T-helper 2 cell treated with Interferon-gamma antibody and Interleukin-4, amounts not matched to agents 5 μg/mL and 100 μg/mL, for 36 hours (primary cell): ENCODE measurements at regions not wholly inside any gene's neighbourhood (a gene's known extent, or its start where the extent isn't known, plus 50 kb on each side); places are given as distances from the start of the nearest gene placed in this dataset.

ENCODE experiments used
- DNase-seq: peaks from one replicate; pipeline ENCODE4 v3.0.0; 2021; ENCODE audit warnings: low spot score
- H3K27ac Mint-ChIP-seq: one replicate; pipeline ENCODE4 v1.8.0; 2021; ENCODE audit warnings: mild to moderate bottlenecking, mixed read lengths
- H3K27me3 Mint-ChIP-seq: one replicate; pipeline ENCODE4 v1.8.0; 2021; ENCODE audit warnings: low read depth, mixed read lengths
- H3K36me3 Mint-ChIP-seq: one replicate; pipeline ENCODE4 v1.8.0; 2021; ENCODE audit warnings: low read depth, mixed read lengths
- H3K4me1 Mint-ChIP-seq: one replicate; pipeline ENCODE4 v1.8.0; 2021; ENCODE audit warnings: low read depth, mixed read lengths
- H3K4me3 Mint-ChIP-seq: one replicate; pipeline ENCODE4 v1.8.0; 2022; ENCODE audit warnings: mild to moderate bottlenecking, moderate library complexity, mixed read lengths
- H3K9me3 Mint-ChIP-seq: one replicate; pipeline ENCODE4 v1.8.0; 2021; ENCODE audit warnings: mixed read lengths

- Mint-ChIP-seq H3K27me3 (no peaks in the 10 kb centered on the region), H3K4me3 (no peak overlapping the region), H3K9me3 (no peaks in the 10 kb centered on the region), H3K36me3 (no peaks in the 10 kb centered on the region), H3K4me1 (no peaks in the 10 kb centered on the region), H3K27ac (no peak overlapping the region)
- no peak for DNase-seq
Observed at GRCh38 chr10:35908451-35908850, 266.4 kb upstream of the FZD8 start.

GRCh38 chr10:35907548-35907947 is 265.5 kb upstream of the FZD8 start:
- DNase-seq: no peak

GRCh38 chr10:35906155-35906554 is 264.1 kb upstream of the FZD8 start:
- Mint-ChIP-seq H3K4me1 (no peaks in the 10 kb centered on the region), H3K4me3 (no peak overlapping the region), H3K27ac (no peak overlapping the region), H3K36me3 (no peaks in the 10 kb centered on the region), H3K27me3 (no peaks in the 10 kb centered on the region), H3K9me3 (no peaks in the 10 kb centered on the region)
- DNase-seq: no peak

More at GRCh38 chr10:35907548-35907947, 265.5 kb upstream of the FZD8 start:
- Mint-ChIP-seq H3K4me1 (no peaks in the 10 kb centered on the region), H3K27me3 (no peaks in the 10 kb centered on the region), H3K4me3 (no peak overlapping the region), H3K27ac (no peak overlapping the region), H3K36me3 (no peaks in the 10 kb centered on the region), H3K9me3 (no peaks in the 10 kb centered on the region)

GRCh38 chr10:35903021-35903420 is 260.9 kb upstream of the FZD8 start:
- Mint-ChIP-seq H3K27ac (no peak overlapping the region), H3K27me3 (no peaks in the 10 kb centered on the region), H3K9me3 (no peaks in the 10 kb centered on the region), H3K4me3 (no peak overlapping the region), H3K36me3 (no peaks in the 10 kb centered on the region), H3K4me1 (no peaks in the 10 kb centered on the region)
- no peak for DNase-seq

- no peaks in the 10 kb centered on the region for H3K36me3 Mint-ChIP-seq
- H3K9me3 Mint-ChIP-seq: peaks cover 3% of the 10 kb centered on the region
- H3K27ac Mint-ChIP-seq: no peak overlapping the region
Observed at GRCh38 chr10:35898716-35899440, 256.8 kb upstream of the FZD8 start.

GRCh38 chr10:35896001-35896400 is 253.9 kb upstream of the FZD8 start:
- Mint-ChIP-seq H3K4me3 (no peak overlapping the region), H3K9me3 (peaks cover 3% of the 10 kb centered on the region), H3K36me3 (no peaks in the 10 kb centered on the region), H3K27me3 (no peaks in the 10 kb centered on the region), H3K4me1 (no peaks in the 10 kb centered on the region), H3K27ac (no peak overlapping the region)
- no peak for DNase-seq

More at GRCh38 chr10:35898716-35899440, 256.8 kb upstream of the FZD8 start:
- DNase-seq: no peak
- no peak overlapping the region for H3K4me3 Mint-ChIP-seq
- no peaks in the 10 kb centered on the region for H3K27me3 Mint-ChIP-seq
- H3K4me1 Mint-ChIP-seq: no peaks in the 10 kb centered on the region

GRCh38 chr10:35895331-35895730 is 253.2 kb upstream of the FZD8 start:
- no peaks in the 10 kb centered on the region for H3K36me3 Mint-ChIP-seq
- DNase-seq: no peak
- no peak overlapping the region for H3K4me3 Mint-ChIP-seq
- no peaks in the 10 kb centered on the region for H3K4me1 Mint-ChIP-seq
- peaks cover 3% of the 10 kb centered on the region for H3K9me3 Mint-ChIP-seq
- H3K27ac Mint-ChIP-seq: no peak overlapping the region
- H3K27me3 Mint-ChIP-seq: no peaks in the 10 kb centered on the region

- no peak overlapping the region for H3K4me3 Mint-ChIP-seq
- peaks cover 3% of the 10 kb centered on the region for H3K9me3 Mint-ChIP-seq
- no peaks in the 10 kb centered on the region for H3K4me1 Mint-ChIP-seq
- H3K27me3 Mint-ChIP-seq: no peaks in the 10 kb centered on the region
- no peaks in the 10 kb centered on the region for H3K36me3 Mint-ChIP-seq
- H3K27ac Mint-ChIP-seq: no peak overlapping the region
- DNase-seq: no peak
Observed at GRCh38 chr10:35892526-35892925, 250.4 kb upstream of the FZD8 start.

- no peaks in the 10 kb centered on the region for H3K9me3 Mint-ChIP-seq
- H3K27ac Mint-ChIP-seq: no peak overlapping the region
- H3K4me3 Mint-ChIP-seq: no peak overlapping the region
- DNase-seq: no peak
- H3K27me3 Mint-ChIP-seq: no peaks in the 10 kb centered on the region
- no peaks in the 10 kb centered on the region for H3K36me3 Mint-ChIP-seq
- H3K4me1 Mint-ChIP-seq: no peaks in the 10 kb centered on the region
Observed at GRCh38 chr10:35890676-35891495, 248.8 kb upstream of the FZD8 start.

- no peak for DNase-seq
- no peaks in the 10 kb centered on the region for H3K36me3 Mint-ChIP-seq
- H3K4me3 Mint-ChIP-seq: no peak overlapping the region
- H3K27ac Mint-ChIP-seq: no peak overlapping the region
- H3K4me1 Mint-ChIP-seq: no peaks in the 10 kb centered on the region
- H3K9me3 Mint-ChIP-seq: no peaks in the 10 kb centered on the region
- no peaks in the 10 kb centered on the region for H3K27me3 Mint-ChIP-seq
Observed at GRCh38 chr10:35889971-35890675, 248.0 kb upstream of the FZD8 start.

- no peak for DNase-seq
- Mint-ChIP-seq H3K4me3 (no peak overlapping the region), H3K27ac (no peak overlapping the region), H3K9me3 (no peaks in the 10 kb centered on the region), H3K4me1 (no peaks in the 10 kb centered on the region), H3K27me3 (no peaks in the 10 kb centered on the region), H3K36me3 (no peaks in the 10 kb centered on the region)
Observed at GRCh38 chr10:35889226-35889625, 247.1 kb upstream of the FZD8 start.

GRCh38 chr10:35888400-35888799 is 246.3 kb upstream of the FZD8 start:
- H3K27ac Mint-ChIP-seq: no peak overlapping the region
- no peaks in the 10 kb centered on the region for H3K4me1 Mint-ChIP-seq
- no peaks in the 10 kb centered on the region for H3K27me3 Mint-ChIP-seq
- H3K9me3 Mint-ChIP-seq: no peaks in the 10 kb centered on the region
- H3K36me3 Mint-ChIP-seq: no peaks in the 10 kb centered on the region
- H3K4me3 Mint-ChIP-seq: no peak overlapping the region
- DNase-seq: no peak

- DNase-seq: no peak
- Mint-ChIP-seq H3K27ac (no peak overlapping the region), H3K27me3 (no peaks in the 10 kb centered on the region), H3K4me3 (no peak overlapping the region), H3K4me1 (no peaks in the 10 kb centered on the region), H3K36me3 (no peaks in the 10 kb centered on the region), H3K9me3 (no peaks in the 10 kb centered on the region)
Observed at GRCh38 chr10:35887685-35888084, 245.6 kb upstream of the FZD8 start.

GRCh38 chr10:35885076-35885475 is 243.0 kb upstream of the FZD8 start:
- Mint-ChIP-seq H3K27me3 (no peaks in the 10 kb centered on the region), H3K9me3 (no peaks in the 10 kb centered on the region), H3K36me3 (no peaks in the 10 kb centered on the region), H3K4me1 (no peaks in the 10 kb centered on the region), H3K27ac (no peak overlapping the region), H3K4me3 (no peak overlapping the region)
- no peak for DNase-seq
